ENCODE measurements at regions not wholly inside any gene's neighbourhood (a gene's known extent, or its start where the extent isn't known, plus 50 kb on each side); places are given as distances from the start of the nearest gene placed in this dataset.
"Not testable (repeated sequence)": the region's sequence is repeated elsewhere in the genome, so short reads cannot be mapped to it uniquely, and the experiment has no call there.

GRCh38 chr10:3874610-3874989 lies 89.6 kb upstream of the KLF6 start:
- H3K27ac ChIP-seq; H3K36me3 ChIP-seq; H3K4me3 ChIP-seq; H3K27me3 ChIP-seq; DNase-seq; H3K9me3 ChIP-seq (replicated peaks); H3K4me1 ChIP-seq: not testable (repeated sequence)

- H3K27me3 ChIP-seq: no peaks in the 10 kb centered on the region
- no peaks in the 10 kb centered on the region for H3K4me1 ChIP-seq
- no peak overlapping the region for H3K4me3 ChIP-seq
- no peak overlapping the region for H3K27ac ChIP-seq
- no peaks in the 10 kb centered on the region for H3K9me3 ChIP-seq (replicated peaks)
- H3K36me3 ChIP-seq: no peaks in the 10 kb centered on the region
- no peak for DNase-seq
Measured at GRCh38 chr10:3873728-3874461, 88.9 kb upstream of the KLF6 start.

GRCh38 chr10:3872712-3873329 lies 87.8 kb upstream of the KLF6 start:
- Histone ChIP-seq H3K27ac (no peak overlapping the region), H3K27me3 (no peaks in the 10 kb centered on the region), H3K9me3 (replicated peaks) (no peaks in the 10 kb centered on the region), H3K4me1 (no peaks in the 10 kb centered on the region), H3K4me3 (no peak overlapping the region), H3K36me3 (no peaks in the 10 kb centered on the region)
- no peak for DNase-seq

GRCh38 chr10:3871424-3871996 lies 86.5 kb upstream of the KLF6 start:
- H3K9me3 ChIP-seq (replicated peaks): no peaks in the 10 kb centered on the region
- no peak for DNase-seq
- no peaks in the 10 kb centered on the region for H3K27me3 ChIP-seq
- H3K36me3 ChIP-seq: no peaks in the 10 kb centered on the region
- H3K4me3 ChIP-seq: no peak overlapping the region
- no peak overlapping the region for H3K27ac ChIP-seq
- H3K4me1 ChIP-seq: no peaks in the 10 kb centered on the region

GRCh38 chr10:3869036-3869435 lies 84.0 kb upstream of the KLF6 start:
- Histone ChIP-seq H3K36me3 (no peaks in the 10 kb centered on the region), H3K9me3 (replicated peaks) (no peaks in the 10 kb centered on the region), H3K4me3 (no peak overlapping the region), H3K27ac (no peak overlapping the region), H3K4me1 (no peaks in the 10 kb centered on the region), H3K27me3 (no peaks in the 10 kb centered on the region)
- no peak for DNase-seq

- no peaks in the 10 kb centered on the region for H3K36me3 ChIP-seq
- H3K27me3 ChIP-seq: no peaks in the 10 kb centered on the region
- no peak for DNase-seq
- no peaks in the 10 kb centered on the region for H3K9me3 ChIP-seq (replicated peaks)
- no peak overlapping the region for H3K27ac ChIP-seq
- no peak overlapping the region for H3K4me3 ChIP-seq
- no peaks in the 10 kb centered on the region for H3K4me1 ChIP-seq
Measured at GRCh38 chr10:3868271-3868664, 83.3 kb upstream of the KLF6 start.

GRCh38 chr10:3867454-3868270 lies 82.7 kb upstream of the KLF6 start:
- DNase-seq: no peak
- Histone ChIP-seq H3K9me3 (replicated peaks) (no peaks in the 10 kb centered on the region), H3K27me3 (no peaks in the 10 kb centered on the region), H3K27ac (no peak overlapping the region), H3K4me3 (no peak overlapping the region), H3K36me3 (no peaks in the 10 kb centered on the region), H3K4me1 (no peaks in the 10 kb centered on the region)

GRCh38 chr10:3866332-3866731 lies 81.3 kb upstream of the KLF6 start:
- Histone ChIP-seq H3K27me3 (no peaks in the 10 kb centered on the region), H3K4me3 (no peak overlapping the region), H3K36me3 (no peaks in the 10 kb centered on the region), H3K9me3 (replicated peaks) (no peaks in the 10 kb centered on the region), H3K27ac (no peak overlapping the region), H3K4me1 (no peaks in the 10 kb centered on the region)
- DNase-seq: no peak

GRCh38 chr10:3865565-3865964 lies 80.6 kb upstream of the KLF6 start:
- no peak overlapping the region for H3K4me3 ChIP-seq
- H3K27me3 ChIP-seq: no peaks in the 10 kb centered on the region
- no peak for DNase-seq
- no peak overlapping the region for H3K27ac ChIP-seq
- H3K36me3 ChIP-seq: no peaks in the 10 kb centered on the region
- H3K4me1 ChIP-seq: no peaks in the 10 kb centered on the region
- no peaks in the 10 kb centered on the region for H3K9me3 ChIP-seq (replicated peaks)

GRCh38 chr10:3861795-3862194 lies 76.8 kb upstream of the KLF6 start:
- peak in 1 of 2 experiments; percentile 13 for DNase-seq
- H3K36me3 ChIP-seq: no peaks in the 10 kb centered on the region
- no peaks in the 10 kb centered on the region for H3K4me1 ChIP-seq
- H3K27ac ChIP-seq: no peak overlapping the region
- no peaks in the 10 kb centered on the region for H3K27me3 ChIP-seq
- no peaks in the 10 kb centered on the region for H3K9me3 ChIP-seq (replicated peaks)
- no peak overlapping the region for H3K4me3 ChIP-seq

GRCh38 chr10:3858051-3858845 lies 73.2 kb upstream of the KLF6 start:
- Histone ChIP-seq H3K36me3 (no peaks in the 10 kb centered on the region), H3K4me1 (no peaks in the 10 kb centered on the region), H3K4me3 (no peak overlapping the region), H3K9me3 (replicated peaks) (no peaks in the 10 kb centered on the region), H3K27ac (no peak overlapping the region), H3K27me3 (no peaks in the 10 kb centered on the region)
- no peak for DNase-seq

GRCh38 chr10:3857318-3857717 lies 72.3 kb upstream of the KLF6 start:
- H3K9me3 ChIP-seq (replicated peaks): no peaks in the 10 kb centered on the region
- H3K27ac ChIP-seq: no peak overlapping the region
- H3K4me1 ChIP-seq: no peaks in the 10 kb centered on the region
- DNase-seq: no peak
- no peaks in the 10 kb centered on the region for H3K36me3 ChIP-seq
- H3K27me3 ChIP-seq: no peaks in the 10 kb centered on the region
- H3K4me3 ChIP-seq: no peak overlapping the region

GRCh38 chr10:3856593-3856992 lies 71.6 kb upstream of the KLF6 start:
- Histone ChIP-seq H3K36me3 (no peaks in the 10 kb centered on the region), H3K27ac (no peak overlapping the region), H3K9me3 (replicated peaks) (no peaks in the 10 kb centered on the region), H3K27me3 (no peaks in the 10 kb centered on the region), H3K4me3 (no peak overlapping the region), H3K4me1 (no peaks in the 10 kb centered on the region)
- DNase-seq: no peak

- Histone ChIP-seq H3K27ac (no peak overlapping the region), H3K9me3 (replicated peaks) (no peaks in the 10 kb centered on the region), H3K4me1 (no peaks in the 10 kb centered on the region), H3K36me3 (no peaks in the 10 kb centered on the region), H3K27me3 (no peaks in the 10 kb centered on the region), H3K4me3 (no peak overlapping the region)
- no peak for DNase-seq
Measured at GRCh38 chr10:3853547-3854303, 68.7 kb upstream of the KLF6 start.
